ENCODE measurements at regions not wholly inside any gene's neighbourhood (a gene's known extent, or its start where the extent isn't known, plus 50 kb on each side); places are given as distances from the start of the nearest gene placed in this dataset.

DNA sequence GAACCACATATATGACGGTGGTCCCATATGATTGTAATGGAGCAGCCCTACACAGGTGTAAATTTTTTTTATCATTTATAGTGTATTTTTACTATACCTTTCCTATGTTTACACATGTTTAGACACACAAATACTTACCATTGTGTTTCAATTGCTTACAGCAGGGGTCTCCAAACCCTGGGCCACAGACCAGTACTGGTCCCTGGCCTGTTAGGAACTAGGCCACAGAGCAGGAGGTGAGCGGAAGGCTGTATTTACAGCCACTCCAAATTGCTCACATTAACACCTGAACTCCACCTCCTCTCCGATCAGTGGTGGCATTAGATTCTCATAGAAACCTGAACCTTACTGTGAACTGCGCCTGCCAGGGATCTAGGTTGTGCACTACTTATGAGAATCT is 201.8 kb upstream of the NDST4 start:
- H3K36me3 Mint-ChIP-seq (ENCODE audit: insufficient read depth, unreplicated experiment), result no peaks in the 10 kb centered on the region
- intact Hi-C loops (cut with micrococcal nuclease), result no loop called here
- POLR2A ChIA-PET, result no interaction called here
- TF ChIP-seq, protein P1, sequence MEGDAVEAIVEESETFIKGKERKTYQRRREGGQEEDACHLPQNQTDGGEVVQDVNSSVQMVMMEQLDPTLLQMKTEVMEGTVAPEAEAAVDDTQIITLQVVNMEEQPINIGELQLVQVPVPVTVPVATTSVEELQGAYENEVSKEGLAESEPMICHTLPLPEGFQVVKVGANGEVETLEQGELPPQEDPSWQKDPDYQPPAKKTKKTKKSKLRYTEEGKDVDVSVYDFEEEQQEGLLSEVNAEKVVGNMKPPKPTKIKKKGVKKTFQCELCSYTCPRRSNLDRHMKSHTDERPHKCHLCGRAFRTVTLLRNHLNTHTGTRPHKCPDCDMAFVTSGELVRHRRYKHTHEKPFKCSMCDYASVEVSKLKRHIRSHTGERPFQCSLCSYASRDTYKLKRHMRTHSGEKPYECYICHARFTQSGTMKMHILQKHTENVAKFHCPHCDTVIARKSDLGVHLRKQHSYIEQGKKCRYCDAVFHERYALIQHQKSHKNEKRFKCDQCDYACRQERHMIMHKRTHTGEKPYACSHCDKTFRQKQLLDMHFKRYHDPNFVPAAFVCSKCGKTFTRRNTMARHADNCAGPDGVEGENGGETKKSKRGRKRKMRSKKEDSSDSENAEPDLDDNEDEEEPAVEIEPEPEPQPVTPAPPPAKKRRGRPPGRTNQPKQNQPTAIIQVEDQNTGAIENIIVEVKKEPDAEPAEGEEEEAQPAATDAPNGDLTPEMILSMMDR (IDR thresholded peaks at IDR 0.05; ENCODE audit: unreplicated experiment), result no peak
- no peaks in the 10 kb centered on the region for H3K9me3 Mint-ChIP-seq (ENCODE audit: unreplicated experiment)
- H3K4me1 Mint-ChIP-seq (ENCODE audit: insufficient read depth, unreplicated experiment), result no peaks in the 10 kb centered on the region
- DNase-seq (ENCODE audit: unreplicated experiment), result no peak
- H3K27ac Mint-ChIP-seq (ENCODE audit: low read depth, unreplicated experiment), result no peak overlapping the region
- no peaks in the 10 kb centered on the region for H3K27me3 Mint-ChIP-seq (ENCODE audit: insufficient read depth, unreplicated experiment)
- CTCF ChIA-PET, result no interaction called here
- BruUV-seq (replicated peaks), result no TSS peak
- no peak overlapping the region for H3K4me3 Mint-ChIP-seq (ENCODE audit: unreplicated experiment)

DNA sequence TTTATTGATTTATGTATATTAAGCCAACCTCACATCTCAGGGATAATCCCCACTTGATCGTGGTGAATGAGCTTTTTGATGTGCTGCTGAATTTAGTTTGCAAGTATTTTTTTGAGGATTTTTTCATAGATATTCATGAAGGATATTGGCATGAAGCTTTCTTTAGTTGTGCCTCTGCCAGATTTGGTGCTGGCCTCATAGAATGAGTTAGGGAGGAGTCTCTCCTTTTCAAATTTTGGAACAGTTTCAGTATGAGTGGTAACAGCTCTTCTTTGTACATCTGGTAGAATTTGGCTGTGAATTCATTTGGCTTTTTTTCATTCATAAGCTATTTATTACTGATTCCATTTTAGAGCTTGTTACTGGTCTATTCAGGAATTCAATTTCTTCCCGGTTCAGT is 197.2 kb upstream of the NDST4 start:
- POLR2A ChIA-PET, result interaction anchor here (0.6 kb wide), 1 partner anchor 1297 kb away, joined by 3 read pairs; no protein-coding TSS in a partner anchor
- intact Hi-C loops (cut with micrococcal nuclease), result no loop called here
- no peaks in the 10 kb centered on the region for H3K36me3 Mint-ChIP-seq (ENCODE audit: insufficient read depth, unreplicated experiment)
- H3K4me1 Mint-ChIP-seq (ENCODE audit: insufficient read depth, unreplicated experiment), result no peaks in the 10 kb centered on the region
- H3K9me3 Mint-ChIP-seq (ENCODE audit: unreplicated experiment), result no peaks in the 10 kb centered on the region
- CTCF ChIA-PET, result no interaction called here
- no peak overlapping the region for H3K27ac Mint-ChIP-seq (ENCODE audit: low read depth, unreplicated experiment)
- no peak overlapping the region for H3K4me3 Mint-ChIP-seq (ENCODE audit: unreplicated experiment)
- no peak for DNase-seq (ENCODE audit: unreplicated experiment)
- no peaks in the 10 kb centered on the region for H3K27me3 Mint-ChIP-seq (ENCODE audit: insufficient read depth, unreplicated experiment)
- BruUV-seq (replicated peaks), result no TSS peak
- TF ChIP-seq, protein P1 (IDR thresholded peaks at IDR 0.05; ENCODE audit: unreplicated experiment), result no peak

GRCh38 chr4:115294717-115295116 is 181.3 kb upstream of the NDST4 start:
- ChIA-PET CTCF (no interaction called here), POLR2A (no interaction called here)
- intact Hi-C loops (cut with micrococcal nuclease), result no loop called here
- no peaks in the 10 kb centered on the region for H3K4me1 Mint-ChIP-seq (ENCODE audit: insufficient read depth, unreplicated experiment)
- BruUV-seq (replicated peaks), result no TSS peak
- no peaks in the 10 kb centered on the region for H3K27me3 Mint-ChIP-seq (ENCODE audit: insufficient read depth, unreplicated experiment)
- H3K27ac Mint-ChIP-seq (ENCODE audit: low read depth, unreplicated experiment), result no peak overlapping the region
- no peaks in the 10 kb centered on the region for H3K9me3 Mint-ChIP-seq (ENCODE audit: unreplicated experiment)
- no peak overlapping the region for H3K4me3 Mint-ChIP-seq (ENCODE audit: unreplicated experiment)
- no peaks in the 10 kb centered on the region for H3K36me3 Mint-ChIP-seq (ENCODE audit: insufficient read depth, unreplicated experiment)
- DNase-seq (ENCODE audit: unreplicated experiment), result no peak
- TF ChIP-seq, protein P1 (IDR thresholded peaks at IDR 0.05; ENCODE audit: unreplicated experiment), result no peak

DNA sequence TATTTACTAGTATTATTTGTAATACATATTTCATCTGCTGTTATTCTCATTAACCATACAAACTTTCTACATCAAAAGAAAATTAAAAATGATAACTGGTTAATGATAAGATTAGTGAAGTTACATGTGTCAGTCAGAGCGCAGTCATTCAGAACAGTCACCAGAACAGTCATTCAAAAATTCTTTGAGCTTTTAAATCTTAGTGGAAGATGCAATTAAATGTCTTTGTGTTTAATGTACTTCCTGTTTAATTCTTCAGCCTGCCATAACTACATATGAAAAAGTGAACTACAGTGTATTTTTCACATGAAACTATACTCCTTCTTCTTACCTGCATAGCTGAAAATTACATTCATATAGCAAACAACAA is 179.7 kb upstream of the NDST4 start:
- ChIA-PET CTCF (no interaction called here), POLR2A (no interaction called here)
- no peaks in the 10 kb centered on the region for H3K27me3 Mint-ChIP-seq (ENCODE audit: insufficient read depth, unreplicated experiment)
- intact Hi-C loops (cut with micrococcal nuclease), result no loop called here
- H3K9me3 Mint-ChIP-seq (ENCODE audit: unreplicated experiment), result no peaks in the 10 kb centered on the region
- no peaks in the 10 kb centered on the region for H3K36me3 Mint-ChIP-seq (ENCODE audit: insufficient read depth, unreplicated experiment)
- TF ChIP-seq, protein P1 (IDR thresholded peaks at IDR 0.05; ENCODE audit: unreplicated experiment), result no peak
- no peak overlapping the region for H3K4me3 Mint-ChIP-seq (ENCODE audit: unreplicated experiment)
- no TSS peak for BruUV-seq (replicated peaks)
- DNase-seq (ENCODE audit: unreplicated experiment), result no peak
- no peak overlapping the region for H3K27ac Mint-ChIP-seq (ENCODE audit: low read depth, unreplicated experiment)
- no peaks in the 10 kb centered on the region for H3K4me1 Mint-ChIP-seq (ENCODE audit: insufficient read depth, unreplicated experiment)
